GM12875 (cell line): ENCODE measurements at regions not wholly inside any gene's neighbourhood (a gene's known extent, or its start where the extent isn't known, plus 50 kb on each side); places are given as distances from the start of the nearest gene placed in this dataset.

Experiments
- H3K4me3 ChIP-seq: one replicate; pipeline ENCODE4 v1.5.1; 2011; ENCODE audit warnings: low read depth, low read length, control low read depth
- CTCF ChIP-seq: IDR thresholded peaks from 2 replicates; pipeline ENCODE4 v1.5.1; 2011; ENCODE audit warnings: low read depth, mild to moderate bottlenecking, control low read depth, inconsistent platforms, low read length, moderate library complexity, borderline replicate concordance; ENCODE audit not compliant: insufficient read depth

GRCh38 chr1:185477638-185478580 is 160.9 kb upstream of the IVNS1ABP start:
- TF ChIP-seq CTCF: no peak

GRCh38 chr1:185474440-185475149 is 157.6 kb upstream of the IVNS1ABP start:
- TF ChIP-seq CTCF: no peak
- H3K4me3 ChIP-seq: no peak overlapping the region

More at GRCh38 chr1:185477638-185478580, 160.9 kb upstream of the IVNS1ABP start:
- H3K4me3 ChIP-seq: no peak overlapping the region

- H3K4me3 ChIP-seq: no peak overlapping the region
- no peak for TF ChIP-seq CTCF
Measured at GRCh38 chr1:185473186-185473585, 156.1 kb upstream of the IVNS1ABP start.

- TF ChIP-seq CTCF: no peak
- no peak overlapping the region for H3K4me3 ChIP-seq
Measured at GRCh38 chr1:185468626-185469025, 151.6 kb upstream of the IVNS1ABP start.

GRCh38 chr1:185467122-185467521 is 150.1 kb upstream of the IVNS1ABP start:
- no peak overlapping the region for H3K4me3 ChIP-seq
- no peak for TF ChIP-seq CTCF

- TF ChIP-seq CTCF: no peak
- no peak overlapping the region for H3K4me3 ChIP-seq
Measured at GRCh38 chr1:185464777-185465176, 147.7 kb upstream of the IVNS1ABP start.
